ENCODE measurements at regions not wholly inside any gene's neighbourhood (a gene's known extent, or its start where the extent isn't known, plus 50 kb on each side); places are given as distances from the start of the nearest gene placed in this dataset.

DNA sequence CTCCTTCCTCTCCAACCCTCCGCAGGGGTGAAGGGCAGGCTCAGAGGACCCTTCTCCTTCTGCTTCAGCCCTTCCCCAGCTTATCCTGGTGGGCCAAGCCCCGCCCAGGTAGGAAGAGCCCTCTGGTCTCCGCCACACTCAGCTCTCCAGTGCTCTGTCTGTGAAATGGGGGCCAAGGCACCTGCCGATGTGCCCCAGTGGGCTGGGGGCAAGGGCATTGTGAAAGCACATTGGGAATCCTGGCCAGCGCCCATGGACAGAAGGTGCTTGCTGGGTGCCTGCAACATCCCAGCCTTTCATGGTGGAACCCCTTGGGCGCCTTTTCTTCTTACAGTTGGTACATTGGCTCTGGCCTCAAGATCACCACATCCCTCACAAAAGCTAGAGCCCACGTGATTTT, 150.8 kb downstream of the INHBB start:
- CTCF ChIA-PET = no interaction called here
- no peak for DNase-seq (ENCODE audit: low spot score)
- TF ChIP-seq, protein P1, sequence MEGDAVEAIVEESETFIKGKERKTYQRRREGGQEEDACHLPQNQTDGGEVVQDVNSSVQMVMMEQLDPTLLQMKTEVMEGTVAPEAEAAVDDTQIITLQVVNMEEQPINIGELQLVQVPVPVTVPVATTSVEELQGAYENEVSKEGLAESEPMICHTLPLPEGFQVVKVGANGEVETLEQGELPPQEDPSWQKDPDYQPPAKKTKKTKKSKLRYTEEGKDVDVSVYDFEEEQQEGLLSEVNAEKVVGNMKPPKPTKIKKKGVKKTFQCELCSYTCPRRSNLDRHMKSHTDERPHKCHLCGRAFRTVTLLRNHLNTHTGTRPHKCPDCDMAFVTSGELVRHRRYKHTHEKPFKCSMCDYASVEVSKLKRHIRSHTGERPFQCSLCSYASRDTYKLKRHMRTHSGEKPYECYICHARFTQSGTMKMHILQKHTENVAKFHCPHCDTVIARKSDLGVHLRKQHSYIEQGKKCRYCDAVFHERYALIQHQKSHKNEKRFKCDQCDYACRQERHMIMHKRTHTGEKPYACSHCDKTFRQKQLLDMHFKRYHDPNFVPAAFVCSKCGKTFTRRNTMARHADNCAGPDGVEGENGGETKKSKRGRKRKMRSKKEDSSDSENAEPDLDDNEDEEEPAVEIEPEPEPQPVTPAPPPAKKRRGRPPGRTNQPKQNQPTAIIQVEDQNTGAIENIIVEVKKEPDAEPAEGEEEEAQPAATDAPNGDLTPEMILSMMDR (conservative IDR thresholded peaks at IDR 0.05; ENCODE audit: low read depth) = no peak
- POLR2A ChIA-PET (ENCODE audit: low non-redundant PET) = no interaction called here
- no peak overlapping the region for H3K27ac ChIP-seq

DNA sequence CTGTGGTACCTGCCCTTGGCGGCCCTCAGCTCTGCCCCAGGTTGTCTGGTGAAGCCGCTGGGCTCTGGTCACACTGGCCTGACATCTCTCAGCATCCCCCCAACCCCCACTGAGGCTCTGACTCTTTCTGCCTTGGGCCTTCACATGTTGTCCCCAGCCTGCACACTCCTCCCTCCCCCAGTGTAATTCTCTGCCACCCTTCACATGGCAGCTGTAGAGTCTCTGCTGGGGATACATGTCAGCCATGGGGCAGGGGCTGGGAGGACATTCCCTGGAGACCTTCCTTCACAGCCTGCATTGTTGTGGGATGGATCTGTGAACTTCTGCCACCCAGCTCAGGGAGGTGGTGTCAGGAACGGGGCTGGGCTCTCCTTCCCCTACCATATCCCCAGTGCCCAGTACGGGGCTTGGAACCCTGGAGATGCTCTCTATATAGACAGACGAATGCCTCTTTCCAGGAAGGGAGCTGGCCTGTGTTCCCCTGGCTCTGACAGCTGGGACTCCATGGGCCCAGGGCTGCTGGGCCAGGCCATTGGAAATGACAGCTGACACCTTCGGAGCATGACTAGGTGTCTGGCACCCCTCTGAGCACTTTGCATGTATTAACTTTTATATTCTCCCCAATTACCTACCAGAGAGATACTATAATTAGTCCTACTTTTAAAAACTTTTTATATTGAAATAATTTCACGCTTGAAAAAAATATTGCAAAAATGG, 151.5 kb downstream of the INHBB start:
- TF ChIP-seq, protein P1 (conservative IDR thresholded peaks at IDR 0.05; ENCODE audit: low read depth) = no peak
- ChIA-PET CTCF (interaction anchor here (0.6 kb wide), 2 partner anchors 10 to 19 kb away, joined by 3 read pairs; no protein-coding TSS in a partner anchor), POLR2A (ENCODE audit: low non-redundant PET) (no interaction called here)
- DNase-seq (ENCODE audit: low spot score) = no peak
- no peak overlapping the region for H3K27ac ChIP-seq

DNA sequence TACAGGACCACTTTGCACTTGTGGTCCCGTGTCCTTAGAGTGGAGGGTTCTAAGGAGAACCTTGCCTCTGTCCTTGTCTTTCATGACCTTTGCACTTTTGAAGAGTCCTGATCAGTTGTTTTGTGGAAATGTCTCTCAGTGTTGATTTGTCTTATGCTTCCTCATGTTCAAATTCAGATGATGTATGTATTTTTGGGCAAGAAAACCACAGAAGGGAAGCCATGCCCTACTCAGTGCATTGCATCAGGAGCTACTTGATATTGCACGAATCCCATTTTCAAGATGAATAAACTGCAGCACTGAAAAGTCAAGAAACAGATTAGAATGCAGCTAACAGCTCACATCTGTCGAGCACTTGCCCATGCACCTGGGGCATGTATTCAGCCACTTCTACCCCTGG, 152.2 kb downstream of the INHBB start:
- CTCF ChIA-PET = interaction anchor here (0.7 kb wide), 1 partner anchor 1651 kb away, joined by 3 read pairs; the partner anchor contains the start of gene EN1
- POLR2A ChIA-PET (ENCODE audit: low non-redundant PET) = no interaction called here
- TF ChIP-seq, protein P1 (conservative IDR thresholded peaks at IDR 0.05; ENCODE audit: low read depth) = no peak

DNA sequence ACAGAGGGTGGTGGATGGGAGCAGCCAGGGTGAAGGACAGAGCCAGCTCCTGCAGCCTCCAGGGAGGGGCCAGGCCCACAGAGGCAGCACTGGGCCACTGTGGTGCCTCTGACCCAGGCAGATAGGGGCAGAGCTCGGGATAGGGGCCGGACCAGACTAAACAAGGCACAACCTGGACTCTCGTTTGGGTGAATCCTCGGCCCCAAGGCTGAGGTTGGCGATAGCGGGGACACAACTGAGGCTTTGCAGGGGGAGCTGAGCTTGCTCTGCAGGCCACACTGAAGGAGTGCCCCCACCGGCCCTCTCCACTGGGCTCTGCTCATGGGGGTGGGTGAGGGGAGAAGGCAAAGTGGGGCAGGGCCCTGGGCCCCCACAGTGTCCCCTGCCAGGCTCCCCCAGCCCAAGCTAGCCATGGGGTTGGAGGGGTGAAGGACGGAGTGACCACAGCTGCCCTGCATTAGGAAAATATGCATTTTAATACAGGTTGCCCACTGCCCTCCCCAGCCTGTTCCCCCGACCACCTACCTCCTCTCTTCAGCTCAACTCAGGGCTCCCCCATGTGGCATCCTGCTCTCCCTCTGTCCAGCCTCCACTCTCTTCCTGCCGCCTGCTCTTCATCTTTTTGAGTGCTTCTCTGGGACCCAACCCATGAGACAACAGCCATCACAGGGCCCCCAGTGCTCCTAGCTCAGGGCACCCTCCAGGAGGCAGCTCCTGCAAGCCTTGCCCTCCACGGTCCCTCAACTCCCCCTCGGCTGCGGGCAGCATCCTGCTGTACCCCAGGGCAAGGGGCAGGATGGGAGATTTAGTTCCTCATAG, 152.8 kb downstream of the INHBB start:
- TF ChIP-seq, protein P1 (conservative IDR thresholded peaks at IDR 0.05; ENCODE audit: low read depth) = no peak
- CTCF ChIA-PET = interaction anchor here (0.7 kb wide), 2 partner anchors 54 to 1651 kb away, joined by 3 read pairs; partner anchors contain the start of gene EN1
- POLR2A ChIA-PET (ENCODE audit: low non-redundant PET) = no interaction called here
- no peak for DNase-seq (ENCODE audit: low spot score)
- H3K27ac ChIP-seq = no peak overlapping the region

More for the DNA sequence above, 152.2 kb downstream of the INHBB start:
- H3K27ac ChIP-seq = no peak overlapping the region
- DNase-seq (ENCODE audit: low spot score) = no peak

DNA sequence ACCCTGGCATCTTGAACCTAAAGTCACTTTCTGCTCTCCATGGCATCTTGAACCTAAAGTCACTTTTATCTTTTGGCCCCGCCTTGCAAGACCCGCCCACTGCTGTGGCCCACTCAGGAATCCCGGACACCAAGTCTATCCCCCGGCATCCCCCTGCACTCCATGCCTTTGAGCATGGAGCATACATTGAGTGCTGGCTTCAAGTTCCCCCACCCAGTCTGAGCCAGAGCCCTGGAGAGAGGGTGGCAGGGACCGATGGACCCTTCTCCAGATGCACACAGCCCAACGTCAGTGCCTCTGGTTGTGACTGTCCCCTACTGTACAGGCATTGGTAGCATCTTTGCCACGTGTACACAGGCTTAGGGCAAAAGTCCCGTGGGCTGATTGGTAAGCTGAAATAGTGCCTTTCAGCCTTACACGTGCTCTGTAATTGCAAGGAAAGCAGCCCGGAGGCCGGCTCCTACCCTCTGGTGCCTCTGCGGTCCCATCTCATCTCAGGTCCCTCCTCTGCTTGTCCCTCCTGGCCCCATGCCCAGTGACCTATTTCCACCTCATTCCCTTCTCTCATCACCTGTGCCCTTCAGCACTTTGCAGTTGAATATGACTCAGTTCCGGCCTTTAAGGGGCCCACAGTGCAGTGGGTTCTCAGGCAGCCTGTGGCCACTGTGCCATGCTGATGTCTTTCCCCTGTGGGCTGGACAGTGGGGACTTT, 154.0 kb downstream of the INHBB start:
- ChIA-PET POLR2A (ENCODE audit: low non-redundant PET) (no interaction called here), CTCF (no interaction called here)
- TF ChIP-seq, protein P1 (conservative IDR thresholded peaks at IDR 0.05; ENCODE audit: low read depth) = no peak
- no peak for DNase-seq (ENCODE audit: low spot score)
- no peak overlapping the region for H3K27ac ChIP-seq

DNA sequence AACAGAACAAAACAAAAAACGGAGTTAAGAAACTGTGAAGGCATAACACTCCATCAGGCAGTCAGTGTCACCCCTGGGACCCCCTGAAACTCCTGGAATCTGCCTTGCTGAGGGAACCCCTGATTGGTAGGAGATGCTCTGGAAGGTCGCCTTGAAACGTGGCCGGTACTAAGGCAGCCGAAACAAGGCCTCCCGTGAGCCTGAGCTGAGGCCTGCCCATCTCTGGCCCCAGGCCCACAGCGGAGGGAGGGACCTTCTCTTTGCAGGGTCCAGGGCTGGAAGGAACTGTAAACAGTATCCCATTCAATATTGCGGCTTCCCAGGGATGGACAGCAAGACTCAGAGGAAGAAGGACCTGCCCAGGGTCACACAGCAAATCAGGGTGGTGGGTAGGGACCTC, 155.7 kb downstream of the INHBB start:
- no peak for DNase-seq (ENCODE audit: low spot score)
- H3K27ac ChIP-seq = no peak overlapping the region
- TF ChIP-seq, protein P1 (conservative IDR thresholded peaks at IDR 0.05; ENCODE audit: low read depth) = no peak
- POLR2A ChIA-PET (ENCODE audit: low non-redundant PET) = no interaction called here
- CTCF ChIA-PET = no interaction called here
